Testis (tissue), 2 donors: ENCODE measurements at regions not wholly inside any gene's neighbourhood (a gene's known extent, or its start where the extent isn't known, plus 50 kb on each side); places are given as distances from the start of the nearest gene placed in this dataset.
"Not testable (repeated sequence)": the region's sequence is repeated elsewhere in the genome, so short reads cannot be mapped to it uniquely, and the experiment has no call there.

Experiments used
- CTCF ChIP-seq, 3 experiments: fragments of 450-650 bp in 2 of 3; fragments of 200-600 bp in 1 of 3; sonication (generic) in 1 of 3; IDR thresholded peaks; one replicate each; pipeline ENCODE4 v1.5.1; 2016 to 2019; ENCODE audit warnings: antibody characterized with exemption in 3 of 3, mild to moderate bottlenecking in 2 of 3, moderate library complexity in 1 of 3
- POLR2A ChIP-seq: fragments of 450-650 bp; IDR thresholded peaks from one replicate; pipeline ENCODE4 v1.6.1; 2017; ENCODE audit warnings: antibody characterized with exemption, mild to moderate bottlenecking, moderate library complexity

- not testable (repeated sequence) for TF ChIP-seq CTCF (IDR thresholded peaks at IDR 0.05); POLR2A
Observed at GRCh38 chrX:53880786-53881185, 163.5 kb downstream of the PHF8 start.
